ENCODE measurements at regions not wholly inside any gene's neighbourhood (a gene's known extent, or its start where the extent isn't known, plus 50 kb on each side); places are given as distances from the start of the nearest gene placed in this dataset.
A peak's percentile ranks its signal among the peaks of the same experiment; 100 is the strongest.
"Not testable (repeated sequence)": the region's sequence is repeated elsewhere in the genome, so short reads cannot be mapped to it uniquely, and the experiment has no call there.

- DNase-seq: no peak
Measured at GRCh38 chr14:105601360-105602242, 75.2 kb downstream of the TMEM121 start.

- DNase-seq: no peak
Measured at GRCh38 chr14:105602243-105602750, 75.9 kb downstream of the TMEM121 start.

GRCh38 chr14:105602799-105603793 is 76.7 kb downstream of the TMEM121 start:
- peak; percentile 33 for DNase-seq

- DNase-seq: not testable (repeated sequence)
Measured at GRCh38 chr14:105604531-105605463, 78.4 kb downstream of the TMEM121 start.

- no peak for DNase-seq
Measured at GRCh38 chr14:105605464-105606304, 79.3 kb downstream of the TMEM121 start.

GRCh38 chr14:105606305-105606975 is 80.1 kb downstream of the TMEM121 start:
- DNase-seq: not testable (repeated sequence)

GRCh38 chr14:105607025-105607424 is 80.6 kb downstream of the TMEM121 start:
- DNase-seq: not testable (repeated sequence)

- DNase-seq: not testable (repeated sequence)
Measured at GRCh38 chr14:105614987-105615386, 88.6 kb downstream of the TMEM121 start.

- not testable (repeated sequence) for DNase-seq
Measured at GRCh38 chr14:105615986-105616801, 89.8 kb downstream of the TMEM121 start.

- no peak for DNase-seq
Measured at GRCh38 chr14:105616802-105617192, 90.4 kb downstream of the TMEM121 start.

- DNase-seq: no peak
Measured at GRCh38 chr14:105617201-105617777, 90.9 kb downstream of the TMEM121 start.

GRCh38 chr14:105617805-105618204 is 91.4 kb downstream of the TMEM121 start:
- DNase-seq: not testable (repeated sequence)

GRCh38 chr14:105619324-105619723 is 92.9 kb downstream of the TMEM121 start:
- DNase-seq: not testable (repeated sequence)

GRCh38 chr14:105620178-105620864 is 93.9 kb downstream of the TMEM121 start:
- DNase-seq: not testable (repeated sequence)

GRCh38 chr14:105620865-105621471 is 94.6 kb downstream of the TMEM121 start:
- DNase-seq: not testable (repeated sequence)

- not testable (repeated sequence) for DNase-seq
Measured at GRCh38 chr14:105621479-105622328, 95.3 kb downstream of the TMEM121 start.
